SK-N-MC (cell line): ENCODE measurements at regions not wholly inside any gene's neighbourhood (a gene's known extent, or its start where the extent isn't known, plus 50 kb on each side); places are given as distances from the start of the nearest gene placed in this dataset.

Experiments
- EZH2 ChIP-seq: fragments of 200-600 bp; sonication (generic); IDR thresholded peaks from one replicate; pipeline ENCODE4 v1.6.1; 2017; ENCODE audit warnings: antibody characterized with exemption
- POLR2AphosphoS5 ChIP-seq: IDR thresholded peaks from 2 replicates; pipeline ENCODE4 v1.6.1; 2012; ENCODE audit warnings: mild to moderate bottlenecking, low read depth, low read length, borderline replicate concordance

DNA sequence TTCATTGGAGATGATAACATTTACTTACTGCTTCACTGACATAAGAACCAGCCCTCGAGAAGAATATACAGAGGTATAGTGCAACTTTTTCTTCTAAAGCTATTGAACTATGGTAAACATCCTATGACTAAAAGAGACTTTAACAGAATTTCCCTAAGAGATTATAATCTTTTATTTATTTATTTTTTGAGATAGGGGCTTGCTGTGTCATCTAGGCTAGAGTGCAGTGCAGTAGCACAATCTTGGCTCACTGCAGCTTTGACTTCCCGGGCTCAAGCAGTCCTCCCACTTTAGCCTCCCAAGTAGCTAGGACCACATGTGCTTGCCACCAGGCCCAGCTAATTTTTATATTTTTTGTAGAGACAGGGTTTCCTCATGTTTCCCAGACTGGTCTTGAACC is 258.5 kb upstream of the FERD3L start:
- TF ChIP-seq POLR2AphosphoS5: no peak
- no peak for TF ChIP-seq EZH2
